Calu3 (cell line): ENCODE measurements at regions not wholly inside any gene's neighbourhood (a gene's known extent, or its start where the extent isn't known, plus 50 kb on each side); places are given as distances from the start of the nearest gene placed in this dataset.

Experiments
- BruUV-seq: library from RNA; stranded (reverse); fragments of 400-500 nt; replicated peaks from 2 replicates; lab custom pipeline; 2021; lab: Mats Ljungman, UMichigan
- CTCF ChIA-PET: fragments of 300-600 bp; sonication (Branson Sonifier 250); formaldehyde crosslinking; loops from one replicate; lab custom pipeline; 2022; ENCODE audit warnings: antibody characterized with exemption; lab: Charles Lee
- DNase-seq: peaks from one replicate; pipeline ENCODE4 v3.0.0; 2022
- H3K27ac Mint-ChIP-seq: one replicate; pipeline ENCODE4 v1.8.0; 2022; ENCODE audit warnings: mixed read lengths; ENCODE audit not compliant: unreplicated experiment
- H3K27me3 Mint-ChIP-seq: one replicate; pipeline ENCODE4 v1.8.0; 2022; ENCODE audit warnings: mixed read lengths; ENCODE audit not compliant: unreplicated experiment
- H3K36me3 Mint-ChIP-seq: one replicate; pipeline ENCODE4 v1.8.0; 2022; ENCODE audit warnings: mild to moderate bottlenecking, moderate library complexity, mixed read lengths; ENCODE audit not compliant: insufficient read depth, unreplicated experiment
- H3K4me1 Mint-ChIP-seq: one replicate; pipeline ENCODE4 v1.8.0; 2022; ENCODE audit warnings: mild to moderate bottlenecking, low read depth, mixed read lengths; ENCODE audit not compliant: unreplicated experiment
- H3K4me3 Mint-ChIP-seq: one replicate; pipeline ENCODE4 v1.8.0; 2022; ENCODE audit warnings: mild to moderate bottlenecking, low read depth, moderate library complexity, mixed read lengths; ENCODE audit not compliant: unreplicated experiment
- H3K9me3 Mint-ChIP-seq: one replicate; pipeline ENCODE4 v1.8.0; 2022; ENCODE audit warnings: low read depth, mixed read lengths; ENCODE audit not compliant: unreplicated experiment
- intact Hi-C: fragments of 100-400 bp; cut with micrococcal nuclease; formaldehyde crosslinking; loops from one replicate; pipeline ENCODE4 v1.10.0; 2022; ENCODE audit not compliant: unreplicated experiment
- TF ChIP-seq, protein P1 (sequence below): fragments of 200-600 bp; IDR thresholded peaks from one replicate; pipeline ENCODE4 v1.8.0; 2022; ENCODE audit warnings: antibody characterized with exemption; ENCODE audit not compliant: unreplicated experiment

DNA sequence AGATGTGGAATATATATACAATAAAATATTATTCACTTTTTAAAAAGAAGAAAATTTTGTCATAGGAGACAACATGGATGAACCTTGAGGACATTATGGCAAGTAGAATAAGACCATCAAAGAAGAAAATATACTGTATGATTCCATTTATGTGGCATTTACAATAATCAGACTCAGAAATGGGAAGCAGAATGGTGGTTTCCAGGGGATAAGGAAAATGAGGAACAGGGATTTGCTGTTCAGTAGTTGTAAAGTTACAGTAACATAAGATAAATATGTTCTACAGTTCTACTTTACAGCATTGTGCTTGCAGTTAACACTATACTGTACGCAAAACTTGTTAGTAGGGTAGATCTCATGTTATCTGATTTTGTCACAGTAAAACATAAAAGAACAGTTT, 1271.0 kb downstream of the LRFN5 start:
- BruUV-seq: no TSS peak
- Mint-ChIP-seq H3K36me3 (no peaks in the 10 kb centered on the region), H3K27ac (no peak overlapping the region), H3K4me1 (no peaks in the 10 kb centered on the region), H3K27me3 (no peaks in the 10 kb centered on the region), H3K4me3 (no peak overlapping the region), H3K9me3 (peaks cover 5% of the 10 kb centered on the region)
- CTCF ChIA-PET: interaction anchor here (0.6 kb wide), 1 partner anchor 994 kb away, joined by 4 read pairs; no protein-coding TSS in a partner anchor
- intact Hi-C loops: no loop called here
- TF ChIP-seq, protein P1, sequence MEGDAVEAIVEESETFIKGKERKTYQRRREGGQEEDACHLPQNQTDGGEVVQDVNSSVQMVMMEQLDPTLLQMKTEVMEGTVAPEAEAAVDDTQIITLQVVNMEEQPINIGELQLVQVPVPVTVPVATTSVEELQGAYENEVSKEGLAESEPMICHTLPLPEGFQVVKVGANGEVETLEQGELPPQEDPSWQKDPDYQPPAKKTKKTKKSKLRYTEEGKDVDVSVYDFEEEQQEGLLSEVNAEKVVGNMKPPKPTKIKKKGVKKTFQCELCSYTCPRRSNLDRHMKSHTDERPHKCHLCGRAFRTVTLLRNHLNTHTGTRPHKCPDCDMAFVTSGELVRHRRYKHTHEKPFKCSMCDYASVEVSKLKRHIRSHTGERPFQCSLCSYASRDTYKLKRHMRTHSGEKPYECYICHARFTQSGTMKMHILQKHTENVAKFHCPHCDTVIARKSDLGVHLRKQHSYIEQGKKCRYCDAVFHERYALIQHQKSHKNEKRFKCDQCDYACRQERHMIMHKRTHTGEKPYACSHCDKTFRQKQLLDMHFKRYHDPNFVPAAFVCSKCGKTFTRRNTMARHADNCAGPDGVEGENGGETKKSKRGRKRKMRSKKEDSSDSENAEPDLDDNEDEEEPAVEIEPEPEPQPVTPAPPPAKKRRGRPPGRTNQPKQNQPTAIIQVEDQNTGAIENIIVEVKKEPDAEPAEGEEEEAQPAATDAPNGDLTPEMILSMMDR: no peak
- no peak for DNase-seq

DNA sequence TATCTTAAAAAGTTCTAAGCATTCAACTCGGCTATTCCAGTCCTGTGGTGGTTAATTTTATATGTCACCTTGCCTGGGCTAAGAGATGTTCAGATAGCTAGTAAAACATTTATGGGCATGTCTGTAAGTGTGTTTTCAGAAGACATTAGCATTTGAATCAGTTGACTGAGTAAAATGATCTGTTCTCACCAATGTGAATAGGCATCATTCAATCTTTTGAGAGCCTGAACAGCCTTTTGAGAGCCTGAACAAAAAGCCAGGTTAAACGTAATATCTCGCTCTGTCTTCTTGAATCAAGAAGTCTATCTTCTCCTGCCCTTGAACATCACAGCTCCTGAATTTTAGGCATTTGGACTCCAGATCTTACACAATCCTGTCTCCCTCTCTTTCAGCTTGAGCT, 1266.1 kb downstream of the LRFN5 start:
- Mint-ChIP-seq H3K36me3 (no peaks in the 10 kb centered on the region), H3K27me3 (no peaks in the 10 kb centered on the region), H3K4me1 (no peaks in the 10 kb centered on the region), H3K9me3 (peaks cover 5% of the 10 kb centered on the region), H3K4me3 (no peak overlapping the region), H3K27ac (no peak overlapping the region)
- TF ChIP-seq, protein P1: no peak
- CTCF ChIA-PET: no interaction called here
- BruUV-seq: no TSS peak
- intact Hi-C loops: no loop called here
- DNase-seq: no peak

DNA sequence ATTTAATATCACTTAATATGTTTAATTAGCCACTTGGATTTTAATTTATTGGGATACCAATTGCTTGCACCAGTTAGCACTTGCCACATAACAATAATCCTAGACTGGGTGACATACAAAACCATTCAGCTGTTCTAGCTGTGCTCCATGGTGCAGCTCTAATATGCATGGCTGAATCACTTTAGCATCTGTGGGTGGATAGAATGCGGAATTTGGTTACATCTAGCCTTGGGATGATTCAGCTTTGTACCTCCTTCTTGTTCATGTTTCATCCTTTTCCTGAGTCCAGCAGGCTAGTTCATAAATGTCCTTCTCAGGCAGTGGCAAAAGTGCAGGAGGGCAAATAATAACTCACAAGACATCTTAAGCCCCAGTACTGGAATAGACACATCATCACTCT, 1263.0 kb downstream of the LRFN5 start:
- CTCF ChIA-PET: no interaction called here
- H3K36me3 Mint-ChIP-seq: no peaks in the 10 kb centered on the region
- TF ChIP-seq, protein P1: no peak
- H3K4me3 Mint-ChIP-seq: no peak overlapping the region
- intact Hi-C loops: no loop called here
- H3K27me3 Mint-ChIP-seq: no peaks in the 10 kb centered on the region
- no peak overlapping the region for H3K27ac Mint-ChIP-seq
- BruUV-seq: no TSS peak
- no peaks in the 10 kb centered on the region for H3K4me1 Mint-ChIP-seq
- H3K9me3 Mint-ChIP-seq: peaks cover 8% of the 10 kb centered on the region
- no peak for DNase-seq

DNA sequence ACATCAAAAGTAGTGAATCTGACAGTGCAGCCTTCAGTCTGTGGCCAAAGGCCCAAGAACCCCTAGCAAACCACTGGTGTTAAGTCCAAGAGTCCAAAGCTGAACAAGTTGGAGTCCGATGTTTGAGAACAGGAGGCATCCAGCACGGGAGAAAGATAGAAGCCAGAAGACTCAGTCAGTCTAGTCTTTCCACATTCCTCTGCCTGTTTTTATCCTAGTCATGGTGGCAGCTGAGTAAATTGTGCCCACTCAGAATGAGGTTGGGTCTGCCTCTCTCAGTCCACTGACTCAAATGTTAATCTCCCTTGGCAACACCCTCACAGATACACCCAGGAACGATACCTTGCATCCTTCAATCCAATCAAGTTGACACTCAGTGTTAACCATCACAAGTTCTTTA, 1255.4 kb downstream of the LRFN5 start:
- no peak overlapping the region for H3K4me3 Mint-ChIP-seq
- TF ChIP-seq, protein P1: no peak
- H3K9me3 Mint-ChIP-seq: peaks cover 2% of the 10 kb centered on the region
- no TSS peak for BruUV-seq
- CTCF ChIA-PET: no interaction called here
- H3K36me3 Mint-ChIP-seq: no peaks in the 10 kb centered on the region
- intact Hi-C loops: no loop called here
- no peaks in the 10 kb centered on the region for H3K27me3 Mint-ChIP-seq
- H3K4me1 Mint-ChIP-seq: no peaks in the 10 kb centered on the region
- no peak overlapping the region for H3K27ac Mint-ChIP-seq
- DNase-seq: no peak
